CD8-positive, alpha-beta memory T cell (primary cell): ENCODE measurements at regions not wholly inside any gene's neighbourhood (a gene's known extent, or its start where the extent isn't known, plus 50 kb on each side); places are given as distances from the start of the nearest gene placed in this dataset.
"Not testable (repeated sequence)": the region's sequence is repeated elsewhere in the genome, so short reads cannot be mapped to it uniquely, and the experiment has no call there.

Experiments
- CTCF ChIA-PET: fragments of 350-600 bp; sonication (Branson Sonifier 250); formaldehyde crosslinking; loops from one replicate; lab custom pipeline; 2021; ENCODE audit warnings: antibody characterized with exemption; lab: Charles Lee
- POLR2A ChIA-PET: fragments of 350-600 bp; sonication (Branson Sonifier 250); formaldehyde crosslinking; loops from one replicate; lab custom pipeline; 2021; ENCODE audit warnings: antibody characterized with exemption; lab: Charles Lee
- DNase-seq, 5 donors: peaks; one replicate each; pipeline versions ENCODE4 v3.0.0 to v3.0.0-alpha.2; 2020 to 2022; ENCODE audit warnings: mixed read lengths in 1 of 5
- H3K27ac ChIP-seq: one replicate; pipeline ENCODE4 v1.7.0; 2013; ENCODE audit warnings: low read depth, mild to moderate bottlenecking, low read length, moderate library complexity
- H3K27me3 ChIP-seq: 2 replicates; pipeline ENCODE4 v1.7.0; 2013; ENCODE audit warnings: low read length, mild to moderate bottlenecking; ENCODE audit not compliant: insufficient read depth, poor library complexity, severe bottlenecking
- H3K36me3 ChIP-seq: 2 replicates; pipeline ENCODE4 v1.7.0; 2013; ENCODE audit warnings: mild to moderate bottlenecking, low read length, moderate library complexity; ENCODE audit not compliant: insufficient read depth
- H3K4me1 ChIP-seq: 2 replicates; pipeline ENCODE4 v1.7.0; 2013; ENCODE audit warnings: mild to moderate bottlenecking, low read length, moderate library complexity; ENCODE audit not compliant: insufficient read depth
- H3K4me3 ChIP-seq: 2 replicates; pipeline ENCODE4 v1.7.0; 2013; ENCODE audit warnings: mild to moderate bottlenecking, low read length
- H3K9me3 ChIP-seq: 2 replicates; pipeline ENCODE4 v1.7.0; 2013; ENCODE audit warnings: mild to moderate bottlenecking, low read length
- H3K27ac Mint-ChIP-seq, 8 donors: one replicate each; pipeline ENCODE4 v1.8.0; 2020 to 2021; ENCODE audit warnings: mixed read lengths in 8 of 8, mild to moderate bottlenecking in 6 of 8, inconsistent platforms in 3 of 8, moderate library complexity in 3 of 8
- H3K27me3 Mint-ChIP-seq, 2 donors: one replicate each; pipeline ENCODE4 v1.8.0; 2020 to 2021; ENCODE audit warnings: mixed read lengths in 2 of 2, mild to moderate bottlenecking in 1 of 2, moderate library complexity in 1 of 2
- H3K36me3 Mint-ChIP-seq, 3 donors: one replicate each; pipeline ENCODE4 v1.8.0; 2020 to 2021; ENCODE audit warnings: mixed read lengths in 3 of 3, inconsistent platforms in 1 of 3, mild to moderate bottlenecking in 1 of 3
- H3K4me1 Mint-ChIP-seq, 3 donors: one replicate each; pipeline ENCODE4 v1.8.0; 2020 to 2021; ENCODE audit warnings: mixed read lengths in 3 of 3, inconsistent platforms in 1 of 3, mild to moderate bottlenecking in 1 of 3
- H3K4me3 Mint-ChIP-seq, 7 donors: one replicate each; pipeline ENCODE4 v1.8.0; 2020 to 2021; ENCODE audit warnings: mixed read lengths in 7 of 7, mild to moderate bottlenecking in 6 of 7, moderate library complexity in 4 of 7, inconsistent platforms in 2 of 7
- H3K9me3 Mint-ChIP-seq, 5 donors: one replicate each; pipeline ENCODE4 v1.8.0; 2020 to 2022; ENCODE audit warnings: mixed read lengths in 5 of 5, mild to moderate bottlenecking in 3 of 5, moderate library complexity in 2 of 5, inconsistent platforms in 1 of 5

DNA sequence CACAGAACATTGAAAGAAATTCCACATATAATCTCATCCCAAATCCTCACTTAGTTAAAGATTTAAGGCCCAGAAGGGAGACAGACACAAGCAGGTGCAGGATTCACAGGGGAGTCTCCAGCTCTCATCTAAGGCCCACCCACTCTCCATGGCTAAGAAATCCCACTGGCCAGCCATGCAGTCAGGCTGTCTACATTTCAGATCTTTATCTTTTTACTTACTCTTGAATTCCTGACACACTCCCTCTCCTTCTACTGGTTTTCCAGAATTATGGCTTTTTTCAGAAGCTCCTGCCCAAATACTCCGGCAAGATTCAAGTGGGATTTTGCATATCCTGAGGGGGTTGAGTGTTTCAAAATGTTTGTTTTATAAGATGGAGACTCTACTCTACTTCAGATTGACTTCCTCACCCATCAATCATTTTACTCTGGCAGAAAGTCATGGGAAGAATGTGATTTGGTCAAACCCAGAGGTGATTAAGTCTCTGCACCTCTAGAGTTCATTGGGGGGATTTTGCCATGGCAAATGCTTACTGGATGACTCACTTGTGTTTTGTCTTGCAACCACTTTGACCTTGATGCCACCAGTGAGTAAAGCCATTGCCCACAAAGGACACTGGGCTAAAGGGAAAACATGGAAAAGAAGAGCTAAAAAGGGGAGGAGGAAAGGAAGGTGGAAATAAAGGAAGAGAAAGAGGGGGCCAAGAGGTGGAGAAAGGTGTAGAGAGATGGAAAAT lies 688.8 kb upstream of the SALL1 start:
- DNase-seq = no peak
- Histone ChIP-seq H3K9me3 (no peaks in the 10 kb centered on the region), H3K27ac (no peak overlapping the region), H3K4me3 (no peak overlapping the region), H3K27me3 (no peaks in the 10 kb centered on the region), H3K36me3 (no peaks in the 10 kb centered on the region), H3K4me1 (no peaks in the 10 kb centered on the region)
- POLR2A ChIA-PET = no interaction called here
- CTCF ChIA-PET = no interaction called here
- no peak overlapping the region for H3K27ac Mint-ChIP-seq
- no peaks in the 10 kb centered on the region for H3K4me1 Mint-ChIP-seq
- no peaks in the 10 kb centered on the region for H3K27me3 Mint-ChIP-seq
- no peak overlapping the region for H3K4me3 Mint-ChIP-seq
- peaks cover 0 to 14% (median 9%) of the 10 kb centered on the region in 5 donors for H3K9me3 Mint-ChIP-seq
- no peaks in the 10 kb centered on the region for H3K36me3 Mint-ChIP-seq

GRCh38 chr16:51834794-51835193 lies 683.7 kb upstream of the SALL1 start:
- Mint-ChIP-seq H3K9me3 (peaks cover 2 to 13% (median 9%) of the 10 kb centered on the region in 5 donors), H3K27ac (no peak overlapping the region), H3K27me3 (no peaks in the 10 kb centered on the region), H3K4me3 (no peak overlapping the region), H3K4me1 (no peaks in the 10 kb centered on the region), H3K36me3 (peaks cover 0 to 3% (median 0%) of the 10 kb centered on the region in 3 donors)
- ChIA-PET POLR2A (no interaction called here), CTCF (no interaction called here)
- H3K27me3 ChIP-seq = no peaks in the 10 kb centered on the region
- no peak for DNase-seq
- no peaks in the 10 kb centered on the region for H3K36me3 ChIP-seq
- H3K27ac ChIP-seq = no peak overlapping the region
- no peaks in the 10 kb centered on the region for H3K9me3 ChIP-seq
- H3K4me1 ChIP-seq = no peaks in the 10 kb centered on the region
- H3K4me3 ChIP-seq = no peak overlapping the region

GRCh38 chr16:51834133-51834532 lies 683.1 kb upstream of the SALL1 start:
- no peaks in the 10 kb centered on the region for H3K4me1 Mint-ChIP-seq
- H3K27ac ChIP-seq = no peak overlapping the region
- POLR2A ChIA-PET = no interaction called here
- H3K4me3 ChIP-seq = no peak overlapping the region
- peaks cover 0 to 3% (median 0%) of the 10 kb centered on the region in 3 donors for H3K36me3 Mint-ChIP-seq
- no peaks in the 10 kb centered on the region for H3K4me1 ChIP-seq
- H3K9me3 ChIP-seq = no peaks in the 10 kb centered on the region
- DNase-seq = no peak
- H3K27me3 Mint-ChIP-seq = peaks cover 0 to 1% of the 10 kb centered on the region in 2 donors
- CTCF ChIA-PET = no interaction called here
- H3K9me3 Mint-ChIP-seq = peaks cover 2 to 13% (median 9%) of the 10 kb centered on the region in 5 donors
- H3K27me3 ChIP-seq = no peaks in the 10 kb centered on the region
- H3K36me3 ChIP-seq = no peaks in the 10 kb centered on the region
- no peak overlapping the region for H3K4me3 Mint-ChIP-seq
- H3K27ac Mint-ChIP-seq = no peak overlapping the region

GRCh38 chr16:51831595-51832367 lies 680.7 kb upstream of the SALL1 start:
- Mint-ChIP-seq H3K4me3 (no peak overlapping the region), H3K9me3 (peaks cover 2 to 15% (median 5%) of the 10 kb centered on the region in 5 donors), H3K27ac (no peak overlapping the region), H3K36me3 (peaks cover 0 to 3% (median 0%) of the 10 kb centered on the region in 3 donors), H3K4me1 (no peaks in the 10 kb centered on the region), H3K27me3 (peaks cover 0 to 1% of the 10 kb centered on the region in 2 donors)
- no peaks in the 10 kb centered on the region for H3K27me3 ChIP-seq
- POLR2A ChIA-PET = no interaction called here
- H3K9me3 ChIP-seq = no peaks in the 10 kb centered on the region
- H3K4me1 ChIP-seq = no peaks in the 10 kb centered on the region
- DNase-seq = no peak
- no peaks in the 10 kb centered on the region for H3K36me3 ChIP-seq
- no peak overlapping the region for H3K4me3 ChIP-seq
- CTCF ChIA-PET = no interaction called here
- H3K27ac ChIP-seq = no peak overlapping the region

- not testable (repeated sequence) for H3K4me1 ChIP-seq, H3K4me3 Mint-ChIP-seq
Observed at GRCh38 chr16:51831034-51831433, 680.0 kb upstream of the SALL1 start.

DNA sequence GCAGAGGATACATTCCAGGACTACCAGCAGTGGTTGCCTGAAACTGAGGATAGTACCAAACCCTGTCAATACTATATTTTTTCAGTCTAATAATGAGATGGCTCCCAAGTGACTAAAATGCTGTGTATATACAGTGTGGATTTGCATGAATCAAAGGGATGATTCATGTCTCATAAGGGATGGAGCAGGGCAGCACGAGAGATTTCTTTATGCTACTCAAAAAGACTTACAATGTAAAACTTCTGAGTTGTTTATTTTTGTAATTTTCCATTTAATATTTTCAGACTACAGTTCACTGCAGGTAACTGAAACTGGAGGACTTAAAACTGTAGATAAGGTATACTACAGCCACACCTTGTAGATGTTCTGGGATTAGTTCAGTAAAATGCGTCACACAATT lies 674.7 kb upstream of the SALL1 start:
- H3K4me1 Mint-ChIP-seq = no peaks in the 10 kb centered on the region
- H3K9me3 ChIP-seq = no peaks in the 10 kb centered on the region
- no peak for DNase-seq
- no peaks in the 10 kb centered on the region for H3K36me3 ChIP-seq
- H3K27ac Mint-ChIP-seq = no peak overlapping the region
- CTCF ChIA-PET = no interaction called here
- H3K4me1 ChIP-seq = no peaks in the 10 kb centered on the region
- H3K27me3 Mint-ChIP-seq = peaks cover 0 to 1% of the 10 kb centered on the region in 2 donors
- H3K4me3 Mint-ChIP-seq = no peak overlapping the region
- H3K27ac ChIP-seq = no peak overlapping the region
- H3K36me3 Mint-ChIP-seq = no peaks in the 10 kb centered on the region
- H3K27me3 ChIP-seq = no peaks in the 10 kb centered on the region
- POLR2A ChIA-PET = no interaction called here
- H3K9me3 Mint-ChIP-seq = peaks cover 0 to 10% (median 0%) of the 10 kb centered on the region in 5 donors
- no peak overlapping the region for H3K4me3 ChIP-seq

More at GRCh38 chr16:51831034-51831433, 680.0 kb upstream of the SALL1 start:
- H3K4me1 Mint-ChIP-seq, H3K4me3 ChIP-seq, H3K9me3 ChIP-seq, H3K36me3 ChIP-seq, POLR2A ChIA-PET, H3K27me3 ChIP-seq, H3K27ac ChIP-seq, H3K36me3 Mint-ChIP-seq, CTCF ChIA-PET, DNase-seq, H3K27me3 Mint-ChIP-seq, H3K27ac Mint-ChIP-seq: not testable (repeated sequence)
- H3K9me3 Mint-ChIP-seq = peaks cover 0 to 12% (median 5%) of the 10 kb centered on the region in 5 donors

DNA sequence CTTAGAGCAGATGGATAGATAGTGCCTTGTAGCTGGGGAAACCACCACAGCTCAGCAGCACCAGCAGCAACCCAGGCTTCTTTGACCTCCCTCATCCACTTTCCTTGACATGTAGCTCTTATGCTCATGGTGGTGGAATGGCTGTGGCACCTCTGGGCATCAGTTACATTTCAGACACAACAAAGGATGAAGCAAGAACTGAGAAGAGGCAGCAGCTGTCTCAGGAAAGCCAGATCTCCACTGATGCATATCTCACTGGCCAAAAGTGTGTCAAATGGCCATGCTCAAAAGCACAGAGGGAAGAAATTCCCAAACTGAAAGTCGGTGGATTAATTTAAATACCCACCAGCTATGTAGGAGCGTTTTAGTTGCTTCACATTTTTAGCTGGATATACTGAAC lies 671.4 kb upstream of the SALL1 start:
- Mint-ChIP-seq H3K27me3 (no peaks in the 10 kb centered on the region), H3K9me3 (peaks cover 0 to 12% (median 2%) of the 10 kb centered on the region in 5 donors), H3K4me1 (no peaks in the 10 kb centered on the region), H3K36me3 (no peaks in the 10 kb centered on the region), H3K27ac (no peak overlapping the region), H3K4me3 (no peak overlapping the region)
- Histone ChIP-seq H3K9me3 (no peaks in the 10 kb centered on the region), H3K27me3 (no peaks in the 10 kb centered on the region), H3K4me3 (no peak overlapping the region), H3K4me1 (no peaks in the 10 kb centered on the region), H3K36me3 (no peaks in the 10 kb centered on the region), H3K27ac (no peak overlapping the region)
- CTCF ChIA-PET = no interaction called here
- POLR2A ChIA-PET = no interaction called here
- DNase-seq = no peak

- Histone ChIP-seq H3K36me3 (no peaks in the 10 kb centered on the region), H3K27me3 (no peaks in the 10 kb centered on the region), H3K9me3 (no peaks in the 10 kb centered on the region), H3K27ac (no peak overlapping the region), H3K4me3 (no peak overlapping the region), H3K4me1 (no peaks in the 10 kb centered on the region)
- ChIA-PET CTCF (no interaction called here), POLR2A (no interaction called here)
- H3K4me1 Mint-ChIP-seq = no peaks in the 10 kb centered on the region
- no peak for DNase-seq
- peaks cover 0 to 18% (median 5%) of the 10 kb centered on the region in 5 donors for H3K9me3 Mint-ChIP-seq
- no peaks in the 10 kb centered on the region for H3K36me3 Mint-ChIP-seq
- no peaks in the 10 kb centered on the region for H3K27me3 Mint-ChIP-seq
- no peak overlapping the region for H3K4me3 Mint-ChIP-seq
- H3K27ac Mint-ChIP-seq = no peak overlapping the region
Observed at GRCh38 chr16:51821527-51821926, 670.5 kb upstream of the SALL1 start.
